Lower lobe of right lung (tissue), 2 donors: ENCODE measurements at regions not wholly inside any gene's neighbourhood (a gene's known extent, or its start where the extent isn't known, plus 50 kb on each side); places are given as distances from the start of the nearest gene placed in this dataset.

ENCODE experiments used
- ATAC-seq, 2 donors: fragments of 200-7000 bp; cut with Tn5 transposase; one replicate each; pipeline ENCODE4 v1.9.1; 2020 to 2022; ENCODE audit warnings: mild to moderate bottlenecking in 2 of 2, moderate library complexity in 2 of 2
- DNase-seq: peaks from one replicate; pipeline ENCODE4 v3.0.0-alpha.2; 2020
- H3K27ac ChIP-seq: fragments of 200-600 bp; one replicate; pipeline ENCODE4 v1.8.0; 2022
- H3K27me3 ChIP-seq: fragments of 200-600 bp; one replicate; pipeline ENCODE4 v1.8.0; 2022; ENCODE audit warnings: low read depth
- H3K36me3 ChIP-seq: fragments of 200-600 bp; one replicate; pipeline ENCODE4 v1.8.0; 2022; ENCODE audit warnings: mild to moderate bottlenecking
- H3K4me1 ChIP-seq: fragments of 200-600 bp; one replicate; pipeline ENCODE4 v1.8.0; 2022
- H3K4me3 ChIP-seq: fragments of 200-600 bp; one replicate; pipeline ENCODE4 v1.8.0; 2022; ENCODE audit warnings: mild to moderate bottlenecking
- H3K9me3 ChIP-seq: fragments of 200-600 bp; one replicate; pipeline ENCODE4 v1.8.0; 2022
- intact Hi-C: fragments of 100-400 bp; cut with DNase I; formaldehyde crosslinking; loops from one replicate; pipeline ENCODE4 v1.11.0; 2022
- TF ChIP-seq, protein P1 (sequence below): fragments of 200-600 bp; IDR thresholded peaks from one replicate; pipeline ENCODE4 v1.8.0; 2022; ENCODE audit warnings: antibody characterized with exemption, mild to moderate bottlenecking
- donor health status: DM: no; HTN: yes; CAD: no; lungs with severe emphysema.

DNA sequence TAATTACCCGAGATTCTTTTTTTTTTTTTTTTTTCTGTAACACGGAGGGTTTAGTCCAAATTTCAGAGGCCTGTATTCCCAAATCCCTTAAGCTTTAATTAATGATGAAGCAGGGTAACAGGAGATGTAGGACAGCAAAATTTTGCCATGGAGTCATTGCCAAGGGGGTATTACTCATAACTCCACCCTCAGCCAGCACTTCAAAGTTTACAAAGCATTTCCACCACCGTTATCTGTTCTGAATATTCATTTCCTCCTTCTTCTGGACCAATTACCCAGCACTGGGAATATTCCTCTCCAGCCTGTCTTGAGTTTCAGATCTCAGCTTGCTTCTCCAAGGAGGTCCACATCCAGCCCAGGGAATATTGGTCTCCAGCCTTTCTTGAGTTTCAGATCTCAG lies 747.5 kb upstream of the EEF2KMT start:
- Histone ChIP-seq H3K27me3 (no peaks in the 10 kb centered on the region), H3K36me3 (no peaks in the 10 kb centered on the region), H3K4me1 (no peaks in the 10 kb centered on the region), H3K4me3 (no peak overlapping the region), H3K27ac (no peak overlapping the region), H3K9me3 (no peaks in the 10 kb centered on the region)
- TF ChIP-seq, protein P1, sequence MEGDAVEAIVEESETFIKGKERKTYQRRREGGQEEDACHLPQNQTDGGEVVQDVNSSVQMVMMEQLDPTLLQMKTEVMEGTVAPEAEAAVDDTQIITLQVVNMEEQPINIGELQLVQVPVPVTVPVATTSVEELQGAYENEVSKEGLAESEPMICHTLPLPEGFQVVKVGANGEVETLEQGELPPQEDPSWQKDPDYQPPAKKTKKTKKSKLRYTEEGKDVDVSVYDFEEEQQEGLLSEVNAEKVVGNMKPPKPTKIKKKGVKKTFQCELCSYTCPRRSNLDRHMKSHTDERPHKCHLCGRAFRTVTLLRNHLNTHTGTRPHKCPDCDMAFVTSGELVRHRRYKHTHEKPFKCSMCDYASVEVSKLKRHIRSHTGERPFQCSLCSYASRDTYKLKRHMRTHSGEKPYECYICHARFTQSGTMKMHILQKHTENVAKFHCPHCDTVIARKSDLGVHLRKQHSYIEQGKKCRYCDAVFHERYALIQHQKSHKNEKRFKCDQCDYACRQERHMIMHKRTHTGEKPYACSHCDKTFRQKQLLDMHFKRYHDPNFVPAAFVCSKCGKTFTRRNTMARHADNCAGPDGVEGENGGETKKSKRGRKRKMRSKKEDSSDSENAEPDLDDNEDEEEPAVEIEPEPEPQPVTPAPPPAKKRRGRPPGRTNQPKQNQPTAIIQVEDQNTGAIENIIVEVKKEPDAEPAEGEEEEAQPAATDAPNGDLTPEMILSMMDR: no peak
- no peak for DNase-seq
- ATAC-seq: no peak
- intact Hi-C loops: no loop called here

DNA sequence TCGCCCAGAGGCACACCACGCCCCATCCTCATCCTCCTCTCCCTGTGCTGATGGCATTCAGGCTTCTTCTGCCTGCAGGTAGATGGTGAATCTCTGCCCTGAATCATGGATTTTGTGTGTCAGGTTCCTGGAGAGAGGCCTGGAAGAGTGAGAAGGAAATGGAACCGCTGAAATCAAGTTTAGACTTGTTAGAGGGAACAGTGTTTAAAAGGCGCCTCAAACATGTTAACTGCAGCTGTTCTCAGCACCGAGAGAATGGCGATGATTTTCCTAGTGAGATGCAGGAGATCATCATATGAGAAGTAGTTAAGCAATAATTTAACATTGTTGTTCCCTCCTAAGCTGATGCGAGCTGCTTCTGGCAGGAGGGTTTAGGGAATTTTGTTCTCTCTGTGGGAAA lies 744.4 kb upstream of the EEF2KMT start:
- intact Hi-C loops: no loop called here
- Histone ChIP-seq H3K27me3 (no peaks in the 10 kb centered on the region), H3K27ac (no peak overlapping the region), H3K4me3 (no peak overlapping the region), H3K9me3 (no peaks in the 10 kb centered on the region), H3K4me1 (no peaks in the 10 kb centered on the region), H3K36me3 (no peaks in the 10 kb centered on the region)
- TF ChIP-seq, protein P1: no peak
- ATAC-seq (no peak), DNase-seq (no peak)

DNA sequence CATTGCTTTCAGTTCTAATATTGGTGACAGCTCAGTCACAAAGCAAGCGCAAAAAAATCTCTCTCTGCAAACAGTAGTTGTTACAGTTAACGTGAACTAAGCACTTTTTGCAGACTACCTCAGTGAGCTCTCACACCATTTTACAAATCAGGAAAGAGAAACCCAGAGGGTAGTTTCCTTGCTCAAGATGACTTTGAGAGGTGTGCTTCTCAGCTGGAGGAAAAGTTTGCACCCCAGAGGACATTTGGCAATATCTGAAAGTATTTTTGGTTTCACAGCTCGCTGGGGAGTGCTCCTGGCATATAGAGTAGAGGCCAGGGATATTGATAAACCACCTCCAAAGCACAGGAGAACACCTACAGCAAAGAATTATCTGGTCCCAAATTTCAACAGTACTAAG lies 741.1 kb upstream of the EEF2KMT start:
- H3K9me3 ChIP-seq: no peaks in the 10 kb centered on the region
- H3K4me3 ChIP-seq: no peak overlapping the region
- no peaks in the 10 kb centered on the region for H3K27me3 ChIP-seq
- no peak for ATAC-seq
- H3K4me1 ChIP-seq: no peaks in the 10 kb centered on the region
- TF ChIP-seq, protein P1: no peak
- intact Hi-C loops: no loop called here
- no peak for DNase-seq
- no peaks in the 10 kb centered on the region for H3K36me3 ChIP-seq
- H3K27ac ChIP-seq: no peak overlapping the region

DNA sequence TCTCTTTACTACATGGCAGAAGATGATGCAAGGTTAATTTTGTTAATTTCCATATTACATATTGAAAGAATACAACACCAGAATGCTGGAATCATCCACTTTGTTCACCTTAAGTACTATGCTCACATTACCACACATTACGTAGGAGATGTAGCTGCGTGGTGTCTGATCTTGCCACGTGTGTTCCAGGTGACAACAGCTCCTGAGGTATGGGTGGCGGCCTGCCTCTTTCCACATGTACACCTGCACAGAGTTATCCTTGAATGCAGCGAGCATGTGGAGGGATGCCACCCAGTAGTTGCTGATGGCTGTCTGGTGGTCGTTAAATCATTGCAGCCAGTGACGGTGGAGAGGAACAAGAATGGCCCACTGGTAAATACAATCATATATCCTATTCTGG lies 740.5 kb upstream of the EEF2KMT start:
- DNase-seq: no peak
- Histone ChIP-seq H3K27me3 (no peaks in the 10 kb centered on the region), H3K4me1 (no peaks in the 10 kb centered on the region), H3K36me3 (no peaks in the 10 kb centered on the region), H3K9me3 (no peaks in the 10 kb centered on the region), H3K4me3 (no peak overlapping the region), H3K27ac (no peak overlapping the region)
- TF ChIP-seq, protein P1: no peak
- intact Hi-C loops: no loop called here
- no peak for ATAC-seq

DNA sequence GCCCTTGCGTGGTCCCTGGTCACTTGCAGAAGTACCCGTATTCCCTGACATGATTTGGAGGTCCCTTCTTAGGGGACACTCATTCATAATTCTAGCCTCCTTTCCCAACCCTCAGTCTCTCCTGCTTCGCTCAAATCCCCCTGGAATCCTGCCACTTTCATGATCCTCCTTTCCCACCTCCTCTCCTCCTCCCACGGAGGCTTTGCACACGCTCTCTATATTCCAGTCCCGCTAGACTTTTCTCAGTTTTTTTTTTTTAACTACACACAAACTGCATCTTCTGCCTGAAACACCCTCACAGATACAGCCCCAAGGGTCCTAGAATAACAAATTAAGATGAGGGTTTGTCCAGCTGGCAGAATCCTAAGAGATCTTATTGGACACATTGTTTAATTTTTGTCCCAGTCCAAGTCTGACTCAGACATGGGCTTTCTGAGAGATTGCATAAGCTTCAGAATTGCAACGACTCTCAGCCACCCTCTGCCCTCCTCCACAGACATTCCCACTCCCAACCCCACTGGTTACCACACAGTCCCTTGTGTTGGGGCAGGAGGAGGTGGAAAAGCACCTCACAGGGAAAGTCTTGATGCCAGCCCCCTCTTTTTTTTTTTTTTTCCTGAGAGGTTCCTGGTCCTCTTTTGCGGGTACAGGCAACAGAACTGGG lies 739.5 kb upstream of the EEF2KMT start:
- no peak overlapping the region for H3K4me3 ChIP-seq
- no peak overlapping the region for H3K27ac ChIP-seq
- no peaks in the 10 kb centered on the region for H3K27me3 ChIP-seq
- ATAC-seq (no peak), DNase-seq (no peak)
- TF ChIP-seq, protein P1: no peak
- no peaks in the 10 kb centered on the region for H3K9me3 ChIP-seq
- intact Hi-C loops: no loop called here
- no peaks in the 10 kb centered on the region for H3K36me3 ChIP-seq
- no peaks in the 10 kb centered on the region for H3K4me1 ChIP-seq

DNA sequence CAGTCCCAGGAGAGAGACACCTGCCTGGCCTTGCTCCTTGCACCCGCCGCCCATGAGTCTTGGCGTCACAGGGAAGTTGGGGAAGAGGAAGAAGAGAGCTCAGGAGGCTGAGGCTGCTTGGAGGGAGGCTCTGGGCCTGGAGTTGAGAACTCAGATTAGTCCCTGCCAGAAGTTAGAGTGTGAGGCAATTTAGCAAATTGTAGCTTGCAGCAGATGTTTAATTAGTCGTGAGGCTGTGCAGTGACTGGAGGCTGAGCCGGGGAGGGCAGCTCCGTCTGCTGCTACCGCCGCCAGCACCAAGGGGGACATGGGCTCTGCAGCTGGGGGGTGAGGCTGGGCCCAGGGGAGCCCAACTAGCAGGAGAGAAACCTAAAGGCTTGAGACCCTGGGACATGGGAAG lies 738.3 kb upstream of the EEF2KMT start:
- H3K27ac ChIP-seq: no peak overlapping the region
- H3K9me3 ChIP-seq: no peaks in the 10 kb centered on the region
- DNase-seq (no peak), ATAC-seq (no peak)
- H3K36me3 ChIP-seq: no peaks in the 10 kb centered on the region
- H3K4me3 ChIP-seq: no peak overlapping the region
- TF ChIP-seq, protein P1: no peak
- intact Hi-C loops: no loop called here
- H3K4me1 ChIP-seq: no peaks in the 10 kb centered on the region
- H3K27me3 ChIP-seq: no peaks in the 10 kb centered on the region
